Coronary artery (tissue), 2 donors: ENCODE measurements at regions not wholly inside any gene's neighbourhood (a gene's known extent, or its start where the extent isn't known, plus 50 kb on each side); places are given as distances from the start of the nearest gene placed in this dataset.
"Not testable (repeated sequence)": the region's sequence is repeated elsewhere in the genome, so short reads cannot be mapped to it uniquely, and the experiment has no call there.

Source experiments
- DNase-seq: peaks from one replicate; pipeline ENCODE4 v3.0.0-alpha.2; 2017; ENCODE audit warnings: low spot score
- H3K27ac ChIP-seq, 2 donors: fragments of 200-600 bp; sonication (generic); one replicate each; pipeline ENCODE4 v1.5.1; 2016 to 2019
- H3K4me3 ChIP-seq: fragments of 200-600 bp; sonication (generic); 2 replicates; pipeline ENCODE4 v1.5.1; 2016; ENCODE audit warnings: mild to moderate bottlenecking, moderate library complexity
- CTCF ChIP-seq: fragments of 200-600 bp; sonication (generic); IDR thresholded peaks from one replicate; pipeline ENCODE4 v1.5.1; 2019; ENCODE audit warnings: antibody characterized with exemption

DNA sequence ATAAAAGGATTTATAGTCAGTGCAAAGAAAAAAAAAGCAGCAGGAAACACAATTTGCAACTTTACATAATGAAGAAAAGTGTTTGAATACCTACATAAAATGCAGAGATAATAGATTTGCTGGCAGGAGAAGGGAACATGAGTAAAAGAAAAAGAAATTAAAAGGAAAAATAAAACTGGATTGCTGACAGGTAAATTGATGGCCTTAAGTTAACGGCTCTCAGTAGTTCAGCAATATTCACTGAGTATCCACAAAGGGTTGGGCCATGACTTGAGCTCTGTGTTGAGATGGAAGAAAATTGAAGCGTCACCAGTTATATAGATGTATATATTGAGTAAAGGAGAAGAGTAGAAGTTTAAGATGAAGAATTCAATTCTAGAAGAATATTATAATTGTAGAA is 330.1 kb upstream of the VCX start:
- no peak for TF ChIP-seq CTCF
- no peak overlapping the region for H3K4me3 ChIP-seq
- H3K27ac ChIP-seq: no peak overlapping the region
- DNase-seq: no peak

DNA sequence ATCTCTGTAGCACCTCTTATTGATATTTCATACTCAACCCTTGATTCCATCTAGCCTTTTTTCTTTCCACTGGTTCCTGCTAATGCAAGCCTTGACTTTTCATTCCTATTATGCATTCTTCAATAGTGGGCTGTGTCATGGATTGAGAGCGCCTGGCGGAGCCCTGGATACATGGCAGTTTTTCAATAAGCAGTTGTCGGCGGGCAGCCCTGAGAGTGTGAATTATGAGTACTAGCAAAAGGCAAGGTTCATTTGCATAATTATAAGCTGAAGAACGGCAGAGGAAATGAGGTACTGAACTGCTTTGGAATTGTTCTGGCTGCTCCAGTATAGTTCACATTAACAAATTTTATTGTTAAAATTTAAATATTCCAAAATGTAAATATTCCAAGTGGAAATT is 339.7 kb upstream of the VCX start:
- Histone ChIP-seq H3K4me3 (no peak overlapping the region), H3K27ac (no peak overlapping the region)
- no peak for DNase-seq
- no peak for TF ChIP-seq CTCF

DNA sequence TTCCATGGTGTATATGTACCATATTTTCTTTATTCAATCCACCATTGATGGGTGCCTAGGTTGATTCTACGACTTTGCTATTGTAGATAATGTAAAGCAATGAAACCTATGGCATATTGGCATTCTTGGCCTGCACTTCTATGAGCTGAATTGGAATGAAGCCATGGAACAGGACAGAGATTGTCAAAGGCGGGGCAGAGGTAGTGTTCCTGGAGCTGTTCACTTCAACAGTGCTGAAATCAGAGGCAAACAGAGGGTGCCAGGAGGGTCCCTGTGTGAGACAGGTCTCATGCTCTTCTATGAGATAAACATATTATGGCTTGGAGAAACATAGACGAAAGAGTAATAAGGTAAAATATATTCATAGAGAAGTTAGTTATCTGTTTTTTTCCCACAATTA is 342.6 kb upstream of the VCX start:
- DNase-seq: no peak
- Histone ChIP-seq H3K4me3 (no peak overlapping the region), H3K27ac (no peak overlapping the region)
- no peak for TF ChIP-seq CTCF

- Histone ChIP-seq H3K4me3 (no peak overlapping the region), H3K27ac (no peak overlapping the region)
- DNase-seq: no peak
- TF ChIP-seq CTCF: no peak
Measured at GRCh38 chrX:7486505-7486904, 338.6 kb upstream of the PUDP start.

DNA sequence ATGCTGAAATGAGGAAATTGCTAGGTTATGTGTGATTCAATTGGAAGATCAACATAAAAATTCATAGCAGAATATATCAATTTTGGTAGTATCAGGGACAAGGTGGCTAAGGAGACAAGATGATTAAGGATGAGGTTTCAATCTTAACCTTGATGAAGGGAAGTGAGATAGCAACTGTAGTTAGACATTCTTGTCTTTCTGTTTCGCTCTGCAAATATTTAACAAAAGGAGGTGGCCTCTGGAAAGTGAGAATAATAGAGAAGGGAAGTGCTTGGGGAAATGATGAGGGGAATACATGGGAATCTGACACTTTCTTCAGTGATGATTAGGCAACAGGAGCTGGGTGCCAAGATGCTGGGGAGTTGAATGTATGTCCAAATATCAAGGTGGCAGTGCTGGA is 337.1 kb upstream of the PUDP start:
- no peak for DNase-seq
- no peak for TF ChIP-seq CTCF
- no peak overlapping the region for H3K27ac ChIP-seq
- H3K4me3 ChIP-seq: no peak overlapping the region

DNA sequence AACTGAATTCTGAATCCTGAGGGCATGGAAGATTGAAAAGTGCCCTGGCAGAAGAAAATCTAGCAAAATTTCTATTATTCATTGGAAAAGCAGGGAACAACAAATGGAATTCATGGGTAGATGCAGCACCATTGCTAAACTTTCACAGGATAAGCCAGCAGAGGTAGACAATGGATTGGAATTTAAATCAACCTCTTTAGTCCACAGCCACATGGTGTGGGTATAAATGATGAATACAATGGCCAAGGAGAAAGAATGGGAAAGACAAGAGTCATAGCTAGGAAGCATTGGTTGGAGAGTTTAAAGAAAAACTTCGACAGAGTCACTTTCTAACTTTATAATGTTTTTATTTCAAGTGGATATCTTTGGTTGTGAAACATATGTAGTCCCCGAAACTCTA is 332.8 kb upstream of the PUDP start:
- Histone ChIP-seq H3K27ac (no peak overlapping the region), H3K4me3 (no peak overlapping the region)
- no peak for DNase-seq
- no peak for TF ChIP-seq CTCF

- Histone ChIP-seq H3K27ac (no peak overlapping the region), H3K4me3 (no peak overlapping the region)
- no peak for DNase-seq
- no peak for TF ChIP-seq CTCF
Measured at GRCh38 chrX:7462110-7462509, 314.2 kb upstream of the PUDP start.

DNA sequence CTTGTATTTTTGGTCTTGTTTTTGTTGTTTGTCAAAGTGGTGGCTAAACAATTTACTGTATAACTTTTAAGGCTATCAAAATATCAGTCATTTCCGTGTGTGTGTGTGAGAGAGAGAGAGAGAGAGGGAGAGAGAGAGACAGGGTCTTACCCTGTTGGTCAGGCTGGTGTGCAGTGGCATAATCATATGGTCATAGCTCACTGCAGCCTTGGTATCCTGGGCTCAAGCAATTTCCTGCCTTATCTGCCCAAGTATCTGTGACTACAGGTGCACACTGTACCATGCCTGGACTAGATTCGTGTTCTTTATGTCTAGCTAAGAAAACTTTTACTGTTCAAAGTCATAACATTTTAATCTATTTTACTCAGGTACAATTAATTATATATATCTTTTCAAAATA is 313.1 kb upstream of the PUDP start:
- H3K27ac ChIP-seq, DNase-seq, H3K4me3 ChIP-seq: not testable (repeated sequence)
